A549 (cell line): ENCODE measurements at regions not wholly inside any gene's neighbourhood (a gene's known extent, or its start where the extent isn't known, plus 50 kb on each side); places are given as distances from the start of the nearest gene placed in this dataset.
A peak's percentile ranks its signal among the peaks of the same experiment; 100 is the strongest.

Experiments used
- ATAC-seq, 2 experiments: fragments of 200-7000 bp in 1 of 2; fragments of >200 bp in 1 of 2; cut with Nextera tagmentation in 1 of 2; cut with Tn5 transposase in 1 of 2; 3 replicates each; pipeline versions ENCODE4 v1.8.0 to v1.9.1; 2018 to 2020; ENCODE audit warnings: mild to moderate bottlenecking in 1 of 2, moderate library complexity in 1 of 2
- CTCF ChIA-PET: fragments of 300-600 bp; sonication (Branson Sonifier 250); formaldehyde crosslinking; extraction: SDS; loops from one replicate; lab custom pipeline; 2021; ENCODE audit warnings: antibody characterized with exemption, inconsistent platforms; lab: Yijun Ruan, JAX
- POLR2A ChIA-PET: fragments of 350-600 bp; formaldehyde crosslinking; extraction: SDS; loops from one replicate; lab custom pipeline; 2021; ENCODE audit warnings: antibody characterized with exemption, inconsistent platforms; lab: Yijun Ruan, JAX
- DNase-seq, 2 experiments: peaks; one replicate each; pipeline versions ENCODE4 v3.0.0 to v3.0.0-alpha.2; 2011 to 2016; ENCODE audit warnings: low read depth in 1 of 2, low spot score in 1 of 2
- FAIRE-seq: peaks from 2 replicates; lab custom pipeline; 2011; peaks lifted over from hg19 to GRCh38; lab: Jason Lieb, UNC
- H3K27ac ChIP-seq, 2 experiments: fragments of >200 bp; sonication (Bioruptor Twin); formaldehyde crosslinking; 3 replicates each; pipeline ENCODE4 v1.5.1; 2016 to 2017
- H3K4me1 ChIP-seq: fragments of >200 bp; sonication (Bioruptor Twin); formaldehyde crosslinking; 3 replicates; pipeline ENCODE4 v1.6.1; 2016
- H3K4me2 ChIP-seq: fragments of >200 bp; sonication (Bioruptor Twin); formaldehyde crosslinking; 3 replicates; pipeline ENCODE4 v1.6.1; 2016
- H3K4me3 ChIP-seq: fragments of >200 bp; sonication (Bioruptor Twin); formaldehyde crosslinking; 3 replicates; pipeline ENCODE4 v1.5.1; 2016
- H3K9me3 ChIP-seq: fragments of >200 bp; sonication (Bioruptor Twin); formaldehyde crosslinking; 3 replicates; pipeline ENCODE4 v1.6.1; 2016
- CBX8 ChIP-seq: fragments of 200-600 bp; sonication (generic); IDR thresholded peaks from 2 replicates; pipeline ENCODE4 v1.6.1; 2016
- CHD4 ChIP-seq: fragments of 200-600 bp; sonication (generic); IDR thresholded peaks from 2 replicates; pipeline ENCODE4 v1.6.1; 2016; ENCODE audit warnings: antibody characterized with exemption, mild to moderate bottlenecking, borderline replicate concordance
- ESRRA ChIP-seq: fragments of 150-350 bp; IDR thresholded peaks from 2 replicates; pipeline ENCODE4 v1.6.1; 2014; ENCODE audit warnings: mild to moderate bottlenecking, low read length, borderline replicate concordance
- FOSB ChIP-seq: fragments of 250-450 bp; sonication (Bioruptor Pico); IDR thresholded peaks from 2 replicates; pipeline ENCODE4 v1.5.0; 2020; ENCODE audit warnings: mild to moderate bottlenecking, moderate library complexity
- FOXS1 ChIP-seq: fragments of 250-450 bp; sonication (Bioruptor Pico); IDR thresholded peaks from 2 replicates; pipeline ENCODE4 v1.5.0; 2020; ENCODE audit warnings: mild to moderate bottlenecking, moderate library complexity
- GATA3 ChIP-seq: IDR thresholded peaks from 2 replicates; pipeline ENCODE4 v1.6.1; 2012; ENCODE audit warnings: borderline replicate concordance
- HOXB5 ChIP-seq: fragments of 250-450 bp; sonication (Bioruptor Pico); IDR thresholded peaks from 2 replicates; pipeline ENCODE4 v1.5.0; 2020; ENCODE audit warnings: mild to moderate bottlenecking, moderate library complexity
- KDM1A ChIP-seq: fragments of 200-600 bp; sonication (generic); IDR thresholded peaks from 2 replicates; pipeline ENCODE4 v1.6.1; 2016; ENCODE audit warnings: low read depth, mild to moderate bottlenecking
- MYC ChIP-seq: IDR thresholded peaks from 2 replicates; pipeline ENCODE4 v1.6.1; 2012; ENCODE audit warnings: mild to moderate bottlenecking, inconsistent platforms, low read length, improper control_type of control experiment, borderline replicate concordance
- NFE2L2 ChIP-seq: fragments of 150-350 bp; conservative IDR thresholded peaks from 2 replicates; pipeline ENCODE4 v1.6.1; 2014; ENCODE audit warnings: low read length
- PHF8 ChIP-seq: fragments of 200-600 bp; sonication (generic); IDR thresholded peaks from 2 replicates; pipeline ENCODE4 v1.6.1; 2016; ENCODE audit warnings: low read depth, mild to moderate bottlenecking, antibody characterized with exemption, moderate library complexity, borderline replicate concordance
- POLR2A ChIP-seq: IDR thresholded peaks from 2 replicates; pipeline ENCODE4 v1.6.1; 2012; ENCODE audit warnings: mild to moderate bottlenecking, low read length
- RARB ChIP-seq: fragments of 250-450 bp; sonication (Bioruptor Pico); IDR thresholded peaks from 2 replicates; pipeline ENCODE4 v1.8.0; 2021; ENCODE audit warnings: mild to moderate bottlenecking, moderate library complexity
- RFX5 ChIP-seq: fragments of 450-650 bp; IDR thresholded peaks from 2 replicates; pipeline ENCODE4 v1.7.1; 2014; ENCODE audit warnings: antibody characterized with exemption, mild to moderate bottlenecking, moderate library complexity
- TFCP2L1 ChIP-seq: fragments of 250-450 bp; sonication (Bioruptor Pico); IDR thresholded peaks from 2 replicates; pipeline ENCODE4 v1.5.0; 2021; ENCODE audit warnings: mild to moderate bottlenecking
- TP53 ChIP-seq: fragments of 250-450 bp; sonication (Bioruptor Pico); IDR thresholded peaks from 2 replicates; pipeline ENCODE4 v1.5.0; 2021; ENCODE audit warnings: mild to moderate bottlenecking, moderate library complexity
- ZC3H11A ChIP-seq: fragments of 450-650 bp; IDR thresholded peaks from 2 replicates; pipeline ENCODE4 v1.6.1; 2014; ENCODE audit warnings: antibody characterized with exemption, mild to moderate bottlenecking
- ZFP36 ChIP-seq: fragments of 450-650 bp; IDR thresholded peaks from 2 replicates; pipeline ENCODE4 v1.6.1; 2014; ENCODE audit warnings: borderline replicate concordance; ENCODE audit not compliant: partially characterized antibody
- WGBS: methylation state at CpG from one replicate; pipeline ENCODE4 v1.1.6; 2017; ENCODE audit errors: missing lambda C conversion rate; 5-methylcytosine and 5-hydroxymethylcytosine counted together
- TF ChIP-seq, protein P1 (sequence below): fragments of 450-650 bp; IDR thresholded peaks from 2 replicates; pipeline ENCODE4 v1.6.1; 2014; ENCODE audit warnings: antibody characterized with exemption
- TF ChIP-seq, protein P2 (sequence below): IDR thresholded peaks from 2 replicates; pipeline ENCODE4 v1.6.1; 2012; ENCODE audit warnings: low read depth, borderline replicate concordance
- TF ChIP-seq, protein P3 (sequence below): IDR thresholded peaks from 2 replicates; pipeline ENCODE4 v1.6.1; 2012
- TF ChIP-seq, protein P4 (sequence below): fragments of 150-350 bp; IDR thresholded peaks from 2 replicates; pipeline ENCODE4 v1.6.1; 2014; ENCODE audit warnings: low read depth, mild to moderate bottlenecking, low read length

DNA sequence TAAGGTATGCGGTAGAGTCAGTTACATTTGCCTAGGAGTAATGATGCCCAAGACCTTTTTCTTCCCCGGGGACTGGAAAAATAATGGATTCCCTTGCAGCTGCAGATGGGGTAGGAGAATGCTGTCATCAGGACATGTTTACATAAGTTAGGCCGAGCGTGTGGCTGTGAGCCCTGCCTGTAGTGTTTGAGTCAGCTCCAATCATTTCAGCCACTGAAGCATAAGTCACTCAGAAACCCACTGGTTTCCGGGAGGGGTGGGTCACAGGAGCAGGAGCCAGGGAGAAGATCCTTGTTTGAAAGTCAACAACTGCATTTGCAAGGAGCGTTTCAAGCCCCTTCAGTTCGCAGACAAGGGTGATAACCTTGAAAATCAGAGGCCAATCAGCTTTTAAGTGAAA lies 562.3 kb downstream of the MCTP2 start:
- POLR2A ChIA-PET = no interaction called here
- TF ChIP-seq KDM1A (no peak), ZFP36 (no peak), MYC (no peak), TFCP2L1 (CRISPR knock-in tag) (no peak), ESRRA (no peak), CHD4 (no peak), CBX8 (no peak), POLR2A (no peak), RFX5 (no peak), FOXS1 (CRISPR knock-in tag) (no peak), HOXB5 (CRISPR knock-in tag) (no peak), TP53 (CRISPR knock-in tag) (no peak), PHF8 (no peak), RARB (CRISPR knock-in tag) (no peak), GATA3 (no peak), NFE2L2 (no peak)
- TF ChIP-seq, protein P1, sequence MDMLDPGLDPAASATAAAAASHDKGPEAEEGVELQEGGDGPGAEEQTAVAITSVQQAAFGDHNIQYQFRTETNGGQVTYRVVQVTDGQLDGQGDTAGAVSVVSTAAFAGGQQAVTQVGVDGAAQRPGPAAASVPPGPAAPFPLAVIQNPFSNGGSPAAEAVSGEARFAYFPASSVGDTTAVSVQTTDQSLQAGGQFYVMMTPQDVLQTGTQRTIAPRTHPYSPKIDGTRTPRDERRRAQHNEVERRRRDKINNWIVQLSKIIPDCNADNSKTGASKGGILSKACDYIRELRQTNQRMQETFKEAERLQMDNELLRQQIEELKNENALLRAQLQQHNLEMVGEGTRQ = no peak
- TF ChIP-seq, protein P2, sequence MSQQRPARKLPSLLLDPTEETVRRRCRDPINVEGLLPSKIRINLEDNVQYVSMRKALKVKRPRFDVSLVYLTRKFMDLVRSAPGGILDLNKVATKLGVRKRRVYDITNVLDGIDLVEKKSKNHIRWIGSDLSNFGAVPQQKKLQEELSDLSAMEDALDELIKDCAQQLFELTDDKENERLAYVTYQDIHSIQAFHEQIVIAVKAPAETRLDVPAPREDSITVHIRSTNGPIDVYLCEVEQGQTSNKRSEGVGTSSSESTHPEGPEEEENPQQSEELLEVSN = no peak
- TF ChIP-seq, protein P3, sequence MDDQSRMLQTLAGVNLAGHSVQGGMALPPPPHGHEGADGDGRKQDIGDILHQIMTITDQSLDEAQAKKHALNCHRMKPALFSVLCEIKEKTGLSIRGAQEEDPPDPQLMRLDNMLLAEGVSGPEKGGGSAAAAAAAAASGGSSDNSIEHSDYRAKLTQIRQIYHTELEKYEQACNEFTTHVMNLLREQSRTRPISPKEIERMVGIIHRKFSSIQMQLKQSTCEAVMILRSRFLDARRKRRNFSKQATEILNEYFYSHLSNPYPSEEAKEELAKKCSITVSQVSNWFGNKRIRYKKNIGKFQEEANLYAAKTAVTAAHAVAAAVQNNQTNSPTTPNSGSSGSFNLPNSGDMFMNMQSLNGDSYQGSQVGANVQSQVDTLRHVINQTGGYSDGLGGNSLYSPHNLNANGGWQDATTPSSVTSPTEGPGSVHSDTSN = no peak
- H3K4me3 ChIP-seq = no peak overlapping the region
- H3K27ac ChIP-seq = no peak overlapping the region
- no peaks in the 10 kb centered on the region for H3K4me1 ChIP-seq
- WGBS = 6% methylated on average over 7 of the region's 7 CpGs
- CTCF ChIA-PET = no interaction called here
- DNase-seq (no peak), FAIRE-seq (no peak), ATAC-seq (no peak)
- no peak overlapping the region for H3K4me2 ChIP-seq
- peaks cover 2% of the 10 kb centered on the region; the same call in 1 of the 3 replicates for H3K9me3 ChIP-seq

DNA sequence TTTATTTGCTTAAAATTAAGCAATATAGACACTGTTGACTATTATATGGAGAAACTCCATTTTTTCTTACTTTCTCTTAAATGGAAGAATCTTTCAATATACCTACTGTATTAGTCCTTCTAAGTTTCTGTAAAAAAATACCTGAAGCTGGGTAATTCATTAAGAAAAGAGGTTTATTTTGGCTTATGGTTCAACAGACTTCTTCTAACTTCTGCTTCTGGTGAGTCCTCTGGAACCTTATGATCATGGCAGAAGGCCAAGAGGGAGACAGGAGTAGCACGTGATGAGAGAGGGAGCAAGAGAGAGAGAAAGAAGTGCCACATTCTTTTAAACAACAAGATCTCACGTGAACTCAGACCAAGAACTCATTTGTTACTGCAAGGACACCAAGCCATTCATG lies 573.3 kb downstream of the MCTP2 start:
- no peak for DNase-seq
- FAIRE-seq = no peak
- POLR2A ChIA-PET = no interaction called here
- H3K27ac ChIP-seq = no peak overlapping the region
- CTCF ChIA-PET = no interaction called here
- no peak overlapping the region for H3K4me3 ChIP-seq
- TF ChIP-seq FOSB (CRISPR knock-in tag) (no peak), FOXS1 (CRISPR knock-in tag) (no peak)
- no peaks in the 10 kb centered on the region for H3K4me1 ChIP-seq
- no peak for ATAC-seq
- 4% methylated on average over 2 of the region's 2 CpGs for WGBS
- peaks cover 5% of the 10 kb centered on the region; the same call in 1 of the 3 replicates for H3K9me3 ChIP-seq
- no peak overlapping the region for H3K4me2 ChIP-seq

DNA sequence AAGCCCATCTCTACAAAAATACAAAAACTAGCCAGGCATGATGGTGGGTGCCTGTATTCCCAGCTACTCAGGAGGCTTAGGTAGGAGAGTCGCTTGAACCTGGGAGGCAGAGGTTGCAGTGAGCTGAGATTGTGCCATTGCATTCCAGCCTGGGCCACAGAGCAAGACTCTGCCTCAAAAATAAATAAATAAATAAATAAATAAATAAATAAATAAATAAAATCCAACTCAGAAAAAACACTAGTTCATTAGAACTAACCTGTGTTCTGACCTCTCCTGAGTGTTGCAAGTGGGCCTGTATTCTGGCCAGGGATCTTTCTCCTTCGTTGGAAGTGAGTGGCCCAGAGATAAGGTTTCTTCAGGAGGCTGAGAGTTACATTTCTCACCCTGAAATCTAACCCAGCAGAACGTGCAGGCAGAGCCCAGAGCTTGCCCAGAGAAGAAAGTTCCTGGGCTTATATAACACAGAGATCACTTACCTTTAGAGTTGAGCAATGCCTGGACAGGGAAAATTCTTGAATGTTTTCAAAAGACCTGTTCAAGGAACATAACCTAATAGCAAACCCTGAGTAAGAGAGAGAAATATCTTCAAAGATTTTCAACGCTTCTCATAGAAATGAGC lies 583.9 kb downstream of the MCTP2 start:
- Histone ChIP-seq H3K4me3 (no peak overlapping the region), H3K4me2 (no peak overlapping the region), H3K9me3 (peaks cover 4% of the 10 kb centered on the region; the same call in 1 of the 3 replicates), H3K4me1 (no peaks in the 10 kb centered on the region), H3K27ac (no peak overlapping the region)
- CTCF ChIA-PET = no interaction called here
- POLR2A ChIA-PET = no interaction called here
- FAIRE-seq (no peak), DNase-seq (no peak), ATAC-seq (no peak)
- WGBS = 0% methylated on average over 4 of the region's 4 CpGs
- TF ChIP-seq ZC3H11A = peak; percentile 91
- TF ChIP-seq, protein P4, sequence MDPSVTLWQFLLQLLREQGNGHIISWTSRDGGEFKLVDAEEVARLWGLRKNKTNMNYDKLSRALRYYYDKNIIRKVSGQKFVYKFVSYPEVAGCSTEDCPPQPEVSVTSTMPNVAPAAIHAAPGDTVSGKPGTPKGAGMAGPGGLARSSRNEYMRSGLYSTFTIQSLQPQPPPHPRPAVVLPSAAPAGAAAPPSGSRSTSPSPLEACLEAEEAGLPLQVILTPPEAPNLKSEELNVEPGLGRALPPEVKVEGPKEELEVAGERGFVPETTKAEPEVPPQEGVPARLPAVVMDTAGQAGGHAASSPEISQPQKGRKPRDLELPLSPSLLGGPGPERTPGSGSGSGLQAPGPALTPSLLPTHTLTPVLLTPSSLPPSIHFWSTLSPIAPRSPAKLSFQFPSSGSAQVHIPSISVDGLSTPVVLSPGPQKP = no peak
